ENCODE measurements at regions not wholly inside any gene's neighbourhood (a gene's known extent, or its start where the extent isn't known, plus 50 kb on each side); places are given as distances from the start of the nearest gene placed in this dataset.

DNA sequence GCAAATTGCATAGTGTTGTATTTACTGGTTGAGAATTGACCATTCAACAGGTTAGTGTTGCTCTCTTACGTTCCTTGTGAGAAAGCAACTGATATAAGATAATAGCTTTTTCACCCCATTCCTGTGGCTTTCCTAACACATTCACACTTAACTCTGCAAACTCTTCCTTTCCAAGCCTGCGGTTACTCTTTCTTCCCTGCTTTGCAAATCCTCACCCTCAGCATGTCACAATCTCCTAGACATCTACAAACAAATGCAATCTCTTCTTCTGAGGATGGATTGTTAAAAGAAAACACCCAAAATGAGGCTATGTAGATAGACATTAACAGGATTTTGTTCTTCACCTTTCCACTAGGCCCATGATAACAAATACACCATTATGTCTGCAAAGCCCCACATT is 771.7 kb upstream of the PCDH7 start:
- BruUV-seq (replicated peaks), result no TSS peak
- no peaks in the 10 kb centered on the region for H3K36me3 ChIP-seq (ENCODE audit: control insufficient read depth in 1 of 2, insufficient read depth in 2 of 2, low read length in 2 of 2)
- no peaks in the 10 kb centered on the region for H3K79me2 ChIP-seq (ENCODE audit: insufficient read depth, low read length)
- H2AFZ ChIP-seq (ENCODE audit: low read depth, low read length, poor library complexity, severe bottlenecking), result no peak overlapping the region
- ChIA-PET CTCF (no interaction called here), RAD21 (ENCODE audit: low non-redundant PET in 1 of 2, low total read pairs in 2 of 2, uncharacterized antibody in 2 of 2, unreplicated experiment in 2 of 2) (no interaction called here), POLR2A (no interaction called here)
- no peaks in the 10 kb centered on the region for H3K9me3 ChIP-seq (ENCODE audit: control insufficient read depth in 1 of 2, insufficient read depth in 1 of 2, low read depth in 1 of 2, low read length in 2 of 2)
- H3K9me2 ChIP-seq (ENCODE audit: insufficient read depth), result no peaks in the 10 kb centered on the region
- H3K4me2 ChIP-seq (ENCODE audit: low read length), result no peak overlapping the region
- intact Hi-C loops (cut with micrococcal nuclease), result no loop called here
- no peak overlapping the region for H3K27ac ChIP-seq (ENCODE audit: low read depth, low read length)
- no peak for TF ChIP-seq CEBPB (IDR thresholded peaks at IDR 0.05; ENCODE audit: low read depth)
- TF ChIP-seq, protein P1, sequence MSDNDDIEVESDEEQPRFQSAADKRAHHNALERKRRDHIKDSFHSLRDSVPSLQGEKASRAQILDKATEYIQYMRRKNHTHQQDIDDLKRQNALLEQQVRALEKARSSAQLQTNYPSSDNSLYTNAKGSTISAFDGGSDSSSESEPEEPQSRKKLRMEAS (IDR thresholded peaks at IDR 0.05), result no peak
- TF ChIP-seq, protein P2, sequence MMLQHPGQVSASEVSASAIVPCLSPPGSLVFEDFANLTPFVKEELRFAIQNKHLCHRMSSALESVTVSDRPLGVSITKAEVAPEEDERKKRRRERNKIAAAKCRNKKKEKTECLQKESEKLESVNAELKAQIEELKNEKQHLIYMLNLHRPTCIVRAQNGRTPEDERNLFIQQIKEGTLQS (IDR thresholded peaks at IDR 0.05), result no peak
- no peak overlapping the region for H3K4me3 ChIP-seq (replicated peaks in 1 of 2; ENCODE audit: low read depth in 1 of 2, low read length in 2 of 2)
- no peak for ATAC-seq
- no peaks in the 10 kb centered on the region for H3K4me1 ChIP-seq (ENCODE audit: control insufficient read depth in 1 of 2, insufficient read depth in 2 of 2, low read length in 2 of 2)
- H4K20me1 ChIP-seq (ENCODE audit: insufficient read depth), result no peaks in the 10 kb centered on the region
- H3K27me3 ChIP-seq (ENCODE audit: insufficient read depth, low read length), result no peaks in the 10 kb centered on the region
- DNase-seq (ENCODE audit: low read depth, low spot score), result no peak
- H3K9ac ChIP-seq (ENCODE audit: low read length), result no peak overlapping the region

DNA sequence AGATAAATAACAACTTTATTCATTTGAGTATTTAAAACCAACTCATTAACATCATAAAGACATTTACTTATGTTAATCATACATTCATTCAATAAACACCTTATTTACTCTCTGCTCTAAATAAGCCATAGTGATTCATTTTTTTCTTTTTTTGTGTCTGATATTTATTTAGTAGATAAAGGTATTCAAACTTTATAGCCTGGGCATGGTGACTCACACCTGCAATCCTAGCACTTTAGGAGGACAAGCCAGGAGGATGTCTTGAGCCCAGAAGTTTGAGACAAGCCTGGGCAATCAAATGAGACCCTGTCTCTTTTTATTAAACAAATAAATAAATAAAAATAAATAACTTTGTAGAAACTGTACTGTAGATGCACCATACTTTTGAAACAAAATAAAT is 771.3 kb upstream of the PCDH7 start:
- no peak overlapping the region for H3K4me3 ChIP-seq (replicated peaks in 1 of 2; ENCODE audit: low read depth in 1 of 2, low read length in 2 of 2)
- no peaks in the 10 kb centered on the region for H3K79me2 ChIP-seq (ENCODE audit: insufficient read depth, low read length)

More for the DNA sequence above, 771.3 kb upstream of the PCDH7 start:
- Histone ChIP-seq H3K36me3 (ENCODE audit: control insufficient read depth in 1 of 2, insufficient read depth in 2 of 2, low read length in 2 of 2) (no peaks in the 10 kb centered on the region), H4K20me1 (ENCODE audit: insufficient read depth) (no peaks in the 10 kb centered on the region), H3K9ac (ENCODE audit: low read length) (no peak overlapping the region), H3K27ac (ENCODE audit: low read depth, low read length) (no peak overlapping the region), H3K27me3 (ENCODE audit: insufficient read depth, low read length) (no peaks in the 10 kb centered on the region), H3K4me2 (ENCODE audit: low read length) (no peak overlapping the region), H3K4me1 (ENCODE audit: control insufficient read depth in 1 of 2, insufficient read depth in 2 of 2, low read length in 2 of 2) (no peaks in the 10 kb centered on the region), H3K9me3 (ENCODE audit: control insufficient read depth in 1 of 2, insufficient read depth in 1 of 2, low read depth in 1 of 2, low read length in 2 of 2) (no peaks in the 10 kb centered on the region), H3K9me2 (ENCODE audit: insufficient read depth) (no peaks in the 10 kb centered on the region), H2AFZ (ENCODE audit: low read depth, low read length, poor library complexity, severe bottlenecking) (no peak overlapping the region)
- ChIA-PET POLR2A (no interaction called here), RAD21 (ENCODE audit: low non-redundant PET in 1 of 2, low total read pairs in 2 of 2, uncharacterized antibody in 2 of 2, unreplicated experiment in 2 of 2) (no interaction called here), CTCF (no interaction called here)
- intact Hi-C loops (cut with micrococcal nuclease), result no loop called here
- BruUV-seq (replicated peaks), result no TSS peak
- TF ChIP-seq, protein P2 (IDR thresholded peaks at IDR 0.05), result no peak
- TF ChIP-seq SIN3A (IDR thresholded peaks at IDR 0.05; ENCODE audit: low read depth) (no peak), EZH2phosphoT487 (IDR thresholded peaks at IDR 0.05; ENCODE audit: borderline replicate concordance) (no peak), CBX3 (IDR thresholded peaks at IDR 0.05; ENCODE audit: low read depth) (no peak), FOSL1 (IDR thresholded peaks at IDR 0.05; ENCODE audit: low read depth) (no peak), POLR2A (IDR thresholded peaks at IDR 0.05; ENCODE audit: borderline replicate concordance, extremely low read depth, insufficient read depth, insufficient read length) (no peak), JUND (IDR thresholded peaks at IDR 0.05) (no peak)
- no peak for DNase-seq (ENCODE audit: low read depth, low spot score)
- no peak for ATAC-seq

All from HCT116 (cell line).